CD4-positive, alpha-beta T cell (primary cell): ENCODE measurements at regions not wholly inside any gene's neighbourhood (a gene's known extent, or its start where the extent isn't known, plus 50 kb on each side); places are given as distances from the start of the nearest gene placed in this dataset.

ENCODE experiments used
- ATAC-seq: fragments of 200-7000 bp; cut with Tn5 transposase; one replicate; pipeline ENCODE4 v1.10.0; 2022; ENCODE audit warnings: mild to moderate bottlenecking; ENCODE audit not compliant: poor library complexity
- CTCF ChIA-PET: fragments of 350-600 bp; sonication (Branson Sonifier 250); formaldehyde crosslinking; loops from one replicate; lab custom pipeline; 2021; ENCODE audit warnings: antibody characterized with exemption, inconsistent platforms; lab: Charles Lee
- POLR2A ChIA-PET: fragments of 350-600 bp; sonication (Branson Sonifier 250); formaldehyde crosslinking; loops from one replicate; lab custom pipeline; 2021; ENCODE audit warnings: antibody characterized with exemption, inconsistent platforms; lab: Charles Lee
- DNase-seq, 14 experiments: peaks; one replicate each; pipeline ENCODE4 v3.0.0-alpha.2; 2013 to 2020; ENCODE audit warnings: mixed read lengths in 2 of 14
- H3K27ac ChIP-seq, 2 donors: one replicate each; pipeline versions ENCODE4 v1.5.1 to v1.7.0; 2013; ENCODE audit warnings: low read length in 2 of 2, low read depth in 1 of 2, mild to moderate bottlenecking in 1 of 2
- H3K27me3 ChIP-seq, 2 experiments: 1 replicate in 1 of 2; 2 replicates in 1 of 2; pipeline versions ENCODE4 v1.6.1 to v1.7.0; 2013; ENCODE audit warnings: low read length in 2 of 2, control low read depth in 1 of 2, mild to moderate bottlenecking in 1 of 2, moderate library complexity in 1 of 2; ENCODE audit not compliant: insufficient read depth in 2 of 2, control insufficient read depth in 1 of 2
- H3K36me3 ChIP-seq: one replicate; pipeline ENCODE4 v1.6.1; 2013; ENCODE audit warnings: low read length, control low read depth; ENCODE audit not compliant: insufficient read depth
- H3K4me1 ChIP-seq: one replicate; pipeline ENCODE4 v1.6.1; 2013; ENCODE audit warnings: low read length, control low read depth; ENCODE audit not compliant: insufficient read depth
- H3K4me3 ChIP-seq: one replicate; pipeline ENCODE4 v1.5.1; 2013; ENCODE audit warnings: mild to moderate bottlenecking, low read length, moderate library complexity
- H3K9me3 ChIP-seq, 2 experiments: 1 replicate in 1 of 2; 2 replicates in 1 of 2; pipeline versions ENCODE4 v1.6.1 to v1.7.0; 2013; ENCODE audit warnings: low read length in 2 of 2, mild to moderate bottlenecking in 2 of 2, control low read depth in 1 of 2, moderate library complexity in 1 of 2; ENCODE audit not compliant: control insufficient read depth in 1 of 2, insufficient read depth in 1 of 2
- H3K27ac Mint-ChIP-seq: one replicate; pipeline ENCODE4 v1.8.0; 2020; ENCODE audit warnings: mixed read lengths
- H3K27me3 Mint-ChIP-seq: one replicate; pipeline ENCODE4 v1.8.0; 2021; ENCODE audit warnings: mixed read lengths
- H3K36me3 Mint-ChIP-seq: one replicate; pipeline ENCODE4 v1.8.0; 2021; ENCODE audit warnings: low read depth, mixed read lengths
- H3K4me1 Mint-ChIP-seq: one replicate; pipeline ENCODE4 v1.8.0; 2021; ENCODE audit warnings: low read depth, mixed read lengths
- H3K4me3 Mint-ChIP-seq: one replicate; pipeline ENCODE4 v1.8.0; 2020; ENCODE audit warnings: mild to moderate bottlenecking, mixed read lengths
- H3K9me3 Mint-ChIP-seq: one replicate; pipeline ENCODE4 v1.8.0; 2020; ENCODE audit warnings: mixed read lengths
- CTCF ChIP-seq: fragments of 200-600 bp; IDR thresholded peaks from one replicate; pipeline ENCODE4 v1.8.0; 2022; ENCODE audit warnings: antibody characterized with exemption, mild to moderate bottlenecking
- intact Hi-C, 2 experiments: fragments of 100-400 bp; cut with DNase I in 1 of 2; cut with micrococcal nuclease in 1 of 2; formaldehyde crosslinking; loops; one replicate each; pipeline versions ENCODE4 v1.15.1 to v1.9.0; 2023 to 2025; cut with DNase I, micrococcal nuclease

- TF ChIP-seq CTCF, result no peak
- H3K4me1 Mint-ChIP-seq, result peaks cover 4% of the 10 kb centered on the region
- peaks cover 0 to 4% of the 10 kb centered on the region in 2 experiments for H3K9me3 ChIP-seq
- no peak for ATAC-seq
- ChIA-PET CTCF (no interaction called here), POLR2A (no interaction called here)
- no peaks in the 10 kb centered on the region for H3K27me3 Mint-ChIP-seq
- no peaks in the 10 kb centered on the region for H3K27me3 ChIP-seq
- H3K27ac ChIP-seq, result no peak overlapping the region
- no peak overlapping the region for H3K4me3 ChIP-seq
- H3K36me3 Mint-ChIP-seq, result no peaks in the 10 kb centered on the region
- intact Hi-C loops, result no loop called here
- no peaks in the 10 kb centered on the region for H3K4me1 ChIP-seq
- no peak overlapping the region for H3K27ac Mint-ChIP-seq
- no peaks in the 10 kb centered on the region for H3K9me3 Mint-ChIP-seq
- no peaks in the 10 kb centered on the region for H3K36me3 ChIP-seq
- H3K4me3 Mint-ChIP-seq, result no peak overlapping the region
- DNase-seq, result no peak
These were observed 142.8 kb downstream of the VRK1 start for GRCh38 chr14:96940009-96940408.

GRCh38 chr14:96944297-96944696, 147.1 kb downstream of the VRK1 start:
- Histone ChIP-seq H3K4me3 (no peak overlapping the region), H3K27me3 (no peaks in the 10 kb centered on the region), H3K36me3 (no peaks in the 10 kb centered on the region), H3K4me1 (peaks cover 13% of the 10 kb centered on the region), H3K27ac (no peak overlapping the region), H3K9me3 (peaks cover 0 to 4% of the 10 kb centered on the region in 2 experiments)
- POLR2A ChIA-PET, result no interaction called here
- Mint-ChIP-seq H3K27ac (no peak overlapping the region), H3K9me3 (no peaks in the 10 kb centered on the region), H3K4me1 (peaks cover 23% of the 10 kb centered on the region), H3K27me3 (no peaks in the 10 kb centered on the region), H3K4me3 (no peak overlapping the region), H3K36me3 (no peaks in the 10 kb centered on the region)
- CTCF ChIA-PET, result no interaction called here
- ATAC-seq (no peak), DNase-seq (no peak)
- no peak for TF ChIP-seq CTCF
- intact Hi-C loops, result no loop called here

DNA sequence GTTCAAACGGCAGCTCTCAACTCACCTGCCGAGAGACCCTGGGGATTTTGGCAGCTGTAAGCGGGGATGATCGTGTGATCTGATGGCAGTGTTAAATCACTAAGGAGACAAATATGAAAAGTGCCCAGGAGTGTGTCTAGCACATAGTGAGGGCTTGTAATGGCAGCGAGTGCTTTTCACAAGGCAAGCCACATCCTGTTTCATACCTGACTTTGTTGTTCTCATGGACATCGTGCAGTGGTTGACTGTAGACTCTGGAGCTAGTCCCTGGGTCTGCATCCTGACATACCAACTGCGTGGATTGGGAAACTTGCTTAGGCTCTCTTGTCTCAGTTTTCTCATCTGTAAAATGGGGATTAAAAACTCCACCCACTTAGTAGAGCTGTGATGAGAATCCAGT, 148.5 kb downstream of the VRK1 start:
- Mint-ChIP-seq H3K4me1 (peaks cover 31% of the 10 kb centered on the region), H3K9me3 (no peaks in the 10 kb centered on the region), H3K27me3 (no peaks in the 10 kb centered on the region), H3K27ac (no peak overlapping the region), H3K4me3 (no peak overlapping the region), H3K36me3 (no peaks in the 10 kb centered on the region)
- peaks cover 0 to 4% of the 10 kb centered on the region in 2 experiments for H3K9me3 ChIP-seq
- intact Hi-C loops, result no loop called here
- H3K36me3 ChIP-seq, result no peaks in the 10 kb centered on the region
- no peak overlapping the region for H3K4me3 ChIP-seq
- POLR2A ChIA-PET, result interaction anchor here (1.2 kb wide), 1 partner anchor 16 kb away, joined by 5 read pairs; no protein-coding TSS in a partner anchor
- H3K27me3 ChIP-seq, result no peaks in the 10 kb centered on the region
- DNase-seq (peak in 1 of 14 experiments; percentile 19), ATAC-seq (no peak)
- TF ChIP-seq CTCF, result no peak
- CTCF ChIA-PET, result no interaction called here
- no peak overlapping the region for H3K27ac ChIP-seq
- peaks cover 22% of the 10 kb centered on the region for H3K4me1 ChIP-seq
